ENCODE measurements at regions not wholly inside any gene's neighbourhood (a gene's known extent, or its start where the extent isn't known, plus 50 kb on each side); places are given as distances from the start of the nearest gene placed in this dataset.

DNA sequence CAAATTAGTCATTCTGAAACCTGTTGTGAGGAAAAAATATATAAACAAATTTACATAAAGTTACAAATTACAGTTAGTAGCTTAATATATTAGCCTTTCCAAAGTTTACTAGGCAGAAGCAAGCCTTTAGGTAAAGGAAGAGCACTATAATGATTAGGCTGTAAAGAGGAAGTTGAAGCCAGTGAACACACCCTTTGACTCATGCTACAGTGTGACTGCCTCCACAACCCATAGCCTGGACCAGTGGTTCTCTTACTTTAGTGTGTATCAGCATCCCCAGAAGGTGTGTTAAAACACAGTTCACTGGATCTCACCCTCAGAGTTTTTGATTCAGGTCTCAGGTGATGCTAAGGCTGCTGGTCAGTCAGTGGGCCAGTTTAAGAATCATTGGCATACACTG is 91.4 kb upstream of the DEFB112 start:
- H3K4me3 ChIP-seq (ENCODE audit: low read depth, low read length) = no peak overlapping the region
- no peaks in the 10 kb centered on the region for H3K4me1 ChIP-seq (ENCODE audit: control insufficient read depth, insufficient read depth, low read length)
- H3K27ac ChIP-seq (ENCODE audit: extremely low read depth, low read depth, low read length) = no peak overlapping the region
- ChIA-PET CTCF (interaction anchor here (1.1 kb wide), 1 partner anchor 13 kb away, joined by 4 read pairs; no protein-coding TSS in a partner anchor), POLR2A (no interaction called here)
- no peaks in the 10 kb centered on the region for H3K9me3 ChIP-seq (ENCODE audit: control insufficient read depth, insufficient read depth, low read depth, low read length)
- H3K36me3 ChIP-seq (ENCODE audit: control insufficient read depth in 2 of 2, insufficient read depth in 1 of 2, low read length in 2 of 2) = no peaks in the 10 kb centered on the region
- TF ChIP-seq HOXC10 (CRISPR knock-in tag; IDR thresholded peaks at IDR 0.05) (no peak), ZNF558 (tag by site-specific recombination; IDR thresholded peaks at IDR 0.05) (no peak), ZNF501 (tag by site-specific recombination; IDR thresholded peaks at IDR 0.05) (no peak)

DNA sequence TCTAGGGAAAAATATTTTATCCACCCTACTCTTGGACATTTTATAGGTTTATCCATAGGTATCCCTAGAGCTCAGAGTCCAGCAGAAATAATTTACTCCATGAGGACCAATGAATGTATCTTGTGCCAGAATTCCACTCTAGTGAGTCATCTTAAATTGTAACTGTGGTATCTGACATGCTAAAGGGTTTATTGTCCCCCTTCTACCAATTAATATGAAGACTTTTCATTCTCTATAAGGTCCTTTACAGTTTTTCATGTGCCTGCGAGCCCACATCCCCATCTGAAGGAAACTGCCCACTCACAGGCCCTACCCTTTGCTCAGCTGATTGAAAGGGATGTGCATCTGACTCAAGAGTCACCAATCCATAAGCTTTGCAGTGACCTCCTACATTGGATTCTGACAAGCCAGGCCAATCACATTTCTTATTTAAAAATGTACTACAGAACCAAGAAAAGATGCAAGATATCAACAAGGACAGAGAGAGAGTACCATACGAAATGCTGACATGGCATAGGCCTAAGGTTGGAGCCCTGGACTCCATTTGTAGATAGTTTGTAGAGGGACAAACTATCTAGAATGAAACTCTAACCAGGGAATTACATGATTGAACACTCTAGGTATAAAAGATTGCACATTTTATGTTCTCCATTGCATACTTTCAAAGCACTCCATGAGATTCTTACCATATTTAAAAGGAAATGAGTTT is 93.4 kb upstream of the DEFB112 start:
- ChIA-PET CTCF (interaction anchor here (0.5 to 1.7 kb wide), 4 partner anchors 14 to 591 kb away, joined by 3 to 7 read pairs (median 4); no protein-coding TSS in a partner anchor), POLR2A (no interaction called here)
- no peaks in the 10 kb centered on the region for H3K9me3 ChIP-seq (ENCODE audit: control insufficient read depth, insufficient read depth, low read depth, low read length)
- no peak overlapping the region for H3K27ac ChIP-seq (ENCODE audit: extremely low read depth, low read depth, low read length)
- no peaks in the 10 kb centered on the region for H3K4me1 ChIP-seq (ENCODE audit: control insufficient read depth, insufficient read depth, low read length)
- no peaks in the 10 kb centered on the region for H3K36me3 ChIP-seq (ENCODE audit: control insufficient read depth in 2 of 2, insufficient read depth in 1 of 2, low read length in 2 of 2)
- no peak overlapping the region for H3K4me3 ChIP-seq (ENCODE audit: low read depth, low read length)
- TF ChIP-seq ZNF791 (tag by site-specific recombination; IDR thresholded peaks at IDR 0.05) (no peak), GLIS2 (tag by site-specific recombination; IDR thresholded peaks at IDR 0.05) (no peak), ZNF560 (tag by site-specific recombination; IDR thresholded peaks at IDR 0.05; ENCODE audit: borderline replicate concordance) (no peak), ZNF37A (tag by site-specific recombination; IDR thresholded peaks at IDR 0.05) (no peak), TRIM28 (IDR thresholded peaks at IDR 0.05; ENCODE audit: borderline replicate concordance, low read length) (no peak), ZNF514 (tag by site-specific recombination; IDR thresholded peaks at IDR 0.05) (no peak), ZBTB20 (tag by site-specific recombination; IDR thresholded peaks at IDR 0.05) (no peak), ZNF350 (tag by site-specific recombination; IDR thresholded peaks at IDR 0.05) (no peak), ZNF404 (tag by site-specific recombination; IDR thresholded peaks at IDR 0.05) (no peak), ZNF501 (tag by site-specific recombination; IDR thresholded peaks at IDR 0.05) (no peak), ZFHX2 (tag by site-specific recombination; conservative IDR thresholded peaks at IDR 0.05) (no peak), ZNF157 (tag by site-specific recombination; IDR thresholded peaks at IDR 0.05) (no peak)
- TF ChIP-seq, protein P1, sequence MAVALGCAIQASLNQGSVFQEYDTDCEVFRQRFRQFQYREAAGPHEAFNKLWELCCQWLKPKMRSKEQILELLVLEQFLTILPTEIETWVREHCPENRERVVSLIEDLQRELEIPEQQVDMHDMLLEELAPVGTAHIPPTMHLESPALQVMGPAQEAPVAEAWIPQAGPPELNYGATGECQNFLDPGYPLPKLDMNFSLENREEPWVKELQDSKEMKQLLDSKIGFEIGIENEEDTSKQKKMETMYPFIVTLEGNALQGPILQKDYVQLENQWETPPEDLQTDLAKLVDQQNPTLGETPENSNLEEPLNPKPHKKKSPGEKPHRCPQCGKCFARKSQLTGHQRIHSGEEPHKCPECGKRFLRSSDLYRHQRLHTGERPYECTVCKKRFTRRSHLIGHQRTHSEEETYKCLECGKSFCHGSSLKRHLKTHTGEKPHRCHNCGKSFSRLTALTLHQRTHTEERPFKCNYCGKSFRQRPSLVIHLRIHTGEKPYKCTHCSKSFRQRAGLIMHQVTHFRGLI (tag by site-specific recombination; IDR thresholded peaks at IDR 0.05) = no peak
- TF ChIP-seq, protein P2, sequence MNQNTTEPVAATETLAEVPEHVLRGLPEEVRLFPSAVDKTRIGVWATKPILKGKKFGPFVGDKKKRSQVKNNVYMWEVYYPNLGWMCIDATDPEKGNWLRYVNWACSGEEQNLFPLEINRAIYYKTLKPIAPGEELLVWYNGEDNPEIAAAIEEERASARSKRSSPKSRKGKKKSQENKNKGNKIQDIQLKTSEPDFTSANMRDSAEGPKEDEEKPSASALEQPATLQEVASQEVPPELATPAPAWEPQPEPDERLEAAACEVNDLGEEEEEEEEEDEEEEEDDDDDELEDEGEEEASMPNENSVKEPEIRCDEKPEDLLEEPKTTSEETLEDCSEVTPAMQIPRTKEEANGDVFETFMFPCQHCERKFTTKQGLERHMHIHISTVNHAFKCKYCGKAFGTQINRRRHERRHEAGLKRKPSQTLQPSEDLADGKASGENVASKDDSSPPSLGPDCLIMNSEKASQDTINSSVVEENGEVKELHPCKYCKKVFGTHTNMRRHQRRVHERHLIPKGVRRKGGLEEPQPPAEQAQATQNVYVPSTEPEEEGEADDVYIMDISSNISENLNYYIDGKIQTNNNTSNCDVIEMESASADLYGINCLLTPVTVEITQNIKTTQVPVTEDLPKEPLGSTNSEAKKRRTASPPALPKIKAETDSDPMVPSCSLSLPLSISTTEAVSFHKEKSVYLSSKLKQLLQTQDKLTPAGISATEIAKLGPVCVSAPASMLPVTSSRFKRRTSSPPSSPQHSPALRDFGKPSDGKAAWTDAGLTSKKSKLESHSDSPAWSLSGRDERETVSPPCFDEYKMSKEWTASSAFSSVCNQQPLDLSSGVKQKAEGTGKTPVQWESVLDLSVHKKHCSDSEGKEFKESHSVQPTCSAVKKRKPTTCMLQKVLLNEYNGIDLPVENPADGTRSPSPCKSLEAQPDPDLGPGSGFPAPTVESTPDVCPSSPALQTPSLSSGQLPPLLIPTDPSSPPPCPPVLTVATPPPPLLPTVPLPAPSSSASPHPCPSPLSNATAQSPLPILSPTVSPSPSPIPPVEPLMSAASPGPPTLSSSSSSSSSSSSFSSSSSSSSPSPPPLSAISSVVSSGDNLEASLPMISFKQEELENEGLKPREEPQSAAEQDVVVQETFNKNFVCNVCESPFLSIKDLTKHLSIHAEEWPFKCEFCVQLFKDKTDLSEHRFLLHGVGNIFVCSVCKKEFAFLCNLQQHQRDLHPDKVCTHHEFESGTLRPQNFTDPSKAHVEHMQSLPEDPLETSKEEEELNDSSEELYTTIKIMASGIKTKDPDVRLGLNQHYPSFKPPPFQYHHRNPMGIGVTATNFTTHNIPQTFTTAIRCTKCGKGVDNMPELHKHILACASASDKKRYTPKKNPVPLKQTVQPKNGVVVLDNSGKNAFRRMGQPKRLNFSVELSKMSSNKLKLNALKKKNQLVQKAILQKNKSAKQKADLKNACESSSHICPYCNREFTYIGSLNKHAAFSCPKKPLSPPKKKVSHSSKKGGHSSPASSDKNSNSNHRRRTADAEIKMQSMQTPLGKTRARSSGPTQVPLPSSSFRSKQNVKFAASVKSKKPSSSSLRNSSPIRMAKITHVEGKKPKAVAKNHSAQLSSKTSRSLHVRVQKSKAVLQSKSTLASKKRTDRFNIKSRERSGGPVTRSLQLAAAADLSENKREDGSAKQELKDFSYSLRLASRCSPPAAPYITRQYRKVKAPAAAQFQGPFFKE (tag by site-specific recombination; IDR thresholded peaks at IDR 0.05; ENCODE audit: borderline replicate concordance) = no peak
- TF ChIP-seq, protein P3, sequence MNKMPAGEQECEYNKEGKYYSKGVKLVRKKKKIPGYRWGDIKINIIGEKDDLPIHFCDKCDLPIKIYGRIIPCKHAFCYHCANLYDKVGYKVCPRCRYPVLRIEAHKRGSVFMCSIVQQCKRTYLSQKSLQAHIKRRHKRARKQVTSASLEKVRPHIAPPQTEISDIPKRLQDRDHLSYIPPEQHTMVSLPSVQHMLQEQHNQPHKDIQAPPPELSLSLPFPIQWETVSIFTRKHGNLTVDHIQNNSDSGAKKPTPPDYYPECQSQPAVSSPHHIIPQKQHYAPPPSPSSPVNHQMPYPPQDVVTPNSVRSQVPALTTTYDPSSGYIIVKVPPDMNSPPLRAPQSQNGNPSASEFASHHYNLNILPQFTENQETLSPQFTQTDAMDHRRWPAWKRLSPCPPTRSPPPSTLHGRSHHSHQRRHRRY (tag by site-specific recombination; IDR thresholded peaks at IDR 0.05) = no peak

All from HEK293 (cell line).